Transverse colon (tissue), 4 donors: ENCODE measurements at regions not wholly inside any gene's neighbourhood (a gene's known extent, or its start where the extent isn't known, plus 50 kb on each side); places are given as distances from the start of the nearest gene placed in this dataset.

ENCODE experiments used
- EP300 ChIP-seq: sonication (generic); formaldehyde crosslinking; IDR thresholded peaks from one replicate; pipeline ENCODE4 v1.6.1; 2017; ENCODE audit warnings: antibody characterized with exemption, low read depth
- POLR2A ChIP-seq: fragments of 450-650 bp; IDR thresholded peaks from one replicate; pipeline ENCODE4 v1.6.1; 2016; ENCODE audit warnings: antibody characterized with exemption, mild to moderate bottlenecking, moderate library complexity
- POLR2AphosphoS5 ChIP-seq, 3 donors: sonication (generic); formaldehyde crosslinking; IDR thresholded peaks; one replicate each; pipeline ENCODE4 v1.6.1; 2016; ENCODE audit warnings: antibody characterized with exemption in 3 of 3
- TF ChIP-seq, protein P1 (sequence below), 5 experiments: fragments of 200-600 bp in 3 of 5; fragments of 450-650 bp in 2 of 5; sonication (generic) in 3 of 5; IDR thresholded peaks; 1 replicate in 2 of 5; 2 replicates in 3 of 5; pipeline ENCODE4 v1.5.1; 2016 to 2017; ENCODE audit warnings: antibody characterized with exemption in 5 of 5, inconsistent platforms in 3 of 5, mild to moderate bottlenecking in 2 of 5, moderate library complexity in 1 of 5

DNA sequence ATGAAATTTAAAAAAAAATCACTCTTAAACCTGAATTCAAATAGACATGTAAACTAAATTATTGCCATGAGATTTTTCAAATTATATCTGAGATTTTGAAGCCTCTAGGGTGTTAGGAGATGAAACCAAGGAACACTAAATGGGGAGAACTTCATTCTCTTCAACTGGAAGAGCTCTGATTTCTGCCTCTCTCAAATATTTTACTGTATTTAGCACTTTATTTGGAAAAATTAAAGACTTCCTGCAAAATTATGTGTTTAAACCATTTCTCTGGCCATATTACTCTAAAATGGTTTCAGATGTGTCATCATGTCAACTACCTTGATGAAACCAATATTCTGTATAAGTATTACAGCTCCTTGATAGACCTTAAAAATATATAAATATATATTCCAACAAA, 1571.6 kb upstream of the PRR20A start:
- no peak for TF ChIP-seq POLR2A
- TF ChIP-seq, protein P1, sequence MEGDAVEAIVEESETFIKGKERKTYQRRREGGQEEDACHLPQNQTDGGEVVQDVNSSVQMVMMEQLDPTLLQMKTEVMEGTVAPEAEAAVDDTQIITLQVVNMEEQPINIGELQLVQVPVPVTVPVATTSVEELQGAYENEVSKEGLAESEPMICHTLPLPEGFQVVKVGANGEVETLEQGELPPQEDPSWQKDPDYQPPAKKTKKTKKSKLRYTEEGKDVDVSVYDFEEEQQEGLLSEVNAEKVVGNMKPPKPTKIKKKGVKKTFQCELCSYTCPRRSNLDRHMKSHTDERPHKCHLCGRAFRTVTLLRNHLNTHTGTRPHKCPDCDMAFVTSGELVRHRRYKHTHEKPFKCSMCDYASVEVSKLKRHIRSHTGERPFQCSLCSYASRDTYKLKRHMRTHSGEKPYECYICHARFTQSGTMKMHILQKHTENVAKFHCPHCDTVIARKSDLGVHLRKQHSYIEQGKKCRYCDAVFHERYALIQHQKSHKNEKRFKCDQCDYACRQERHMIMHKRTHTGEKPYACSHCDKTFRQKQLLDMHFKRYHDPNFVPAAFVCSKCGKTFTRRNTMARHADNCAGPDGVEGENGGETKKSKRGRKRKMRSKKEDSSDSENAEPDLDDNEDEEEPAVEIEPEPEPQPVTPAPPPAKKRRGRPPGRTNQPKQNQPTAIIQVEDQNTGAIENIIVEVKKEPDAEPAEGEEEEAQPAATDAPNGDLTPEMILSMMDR (IDR thresholded peaks at IDR 0.05), result no peak
- no peak for TF ChIP-seq POLR2AphosphoS5 (IDR thresholded peaks at IDR 0.05)
- no peak for TF ChIP-seq EP300
